ENCODE measurements at regions not wholly inside any gene's neighbourhood (a gene's known extent, or its start where the extent isn't known, plus 50 kb on each side); places are given as distances from the start of the nearest gene placed in this dataset.

DNA sequence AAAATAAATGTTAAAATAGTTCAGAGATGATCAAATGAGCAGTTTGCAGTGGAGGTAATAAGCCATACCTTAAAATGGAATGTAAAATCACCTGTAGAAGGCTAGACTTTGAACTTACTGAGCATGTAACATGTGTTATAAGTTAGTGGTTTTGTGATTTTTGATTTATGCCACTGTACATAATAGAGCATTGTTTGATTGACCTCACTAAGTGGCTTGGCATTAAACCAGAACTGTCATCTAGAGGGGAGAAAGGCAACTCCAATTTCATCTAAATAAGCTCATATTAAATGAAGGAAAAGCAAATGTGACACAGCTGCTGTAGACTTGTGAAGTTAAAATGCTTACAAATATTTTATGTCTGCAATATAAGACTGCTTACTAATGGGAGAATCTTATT lies 387.9 kb downstream of the ZIC1 start:
- TF ChIP-seq, protein P1, sequence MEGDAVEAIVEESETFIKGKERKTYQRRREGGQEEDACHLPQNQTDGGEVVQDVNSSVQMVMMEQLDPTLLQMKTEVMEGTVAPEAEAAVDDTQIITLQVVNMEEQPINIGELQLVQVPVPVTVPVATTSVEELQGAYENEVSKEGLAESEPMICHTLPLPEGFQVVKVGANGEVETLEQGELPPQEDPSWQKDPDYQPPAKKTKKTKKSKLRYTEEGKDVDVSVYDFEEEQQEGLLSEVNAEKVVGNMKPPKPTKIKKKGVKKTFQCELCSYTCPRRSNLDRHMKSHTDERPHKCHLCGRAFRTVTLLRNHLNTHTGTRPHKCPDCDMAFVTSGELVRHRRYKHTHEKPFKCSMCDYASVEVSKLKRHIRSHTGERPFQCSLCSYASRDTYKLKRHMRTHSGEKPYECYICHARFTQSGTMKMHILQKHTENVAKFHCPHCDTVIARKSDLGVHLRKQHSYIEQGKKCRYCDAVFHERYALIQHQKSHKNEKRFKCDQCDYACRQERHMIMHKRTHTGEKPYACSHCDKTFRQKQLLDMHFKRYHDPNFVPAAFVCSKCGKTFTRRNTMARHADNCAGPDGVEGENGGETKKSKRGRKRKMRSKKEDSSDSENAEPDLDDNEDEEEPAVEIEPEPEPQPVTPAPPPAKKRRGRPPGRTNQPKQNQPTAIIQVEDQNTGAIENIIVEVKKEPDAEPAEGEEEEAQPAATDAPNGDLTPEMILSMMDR (IDR thresholded peaks at IDR 0.05; ENCODE audit: low read depth, low read length, poor library complexity, severe bottlenecking): no peak
- TF ChIP-seq EZH2phosphoT487 (IDR thresholded peaks at IDR 0.05; ENCODE audit: borderline replicate concordance, low read length): no peak
- Histone ChIP-seq H3K27me3 (ENCODE audit: control insufficient read depth, low read length) (no peaks in the 10 kb centered on the region), H4K20me1 (ENCODE audit: control insufficient read depth, insufficient read depth, low read depth, low read length) (no peaks in the 10 kb centered on the region), H3K27ac (ENCODE audit: low read depth, low read length) (no peak overlapping the region), H3K4me3 (ENCODE audit: low read length) (no peak overlapping the region), H3K9me3 (ENCODE audit: control insufficient read depth, insufficient read depth, low read length) (no peaks in the 10 kb centered on the region), H3K79me2 (ENCODE audit: control insufficient read depth, low read length) (no peaks in the 10 kb centered on the region), H3K4me1 (ENCODE audit: control insufficient read depth, low read length) (no peaks in the 10 kb centered on the region), H3K4me2 (ENCODE audit: low read length) (no peak overlapping the region), H3K36me3 (ENCODE audit: control insufficient read depth, low read length) (no peaks in the 10 kb centered on the region), H3F3A (ENCODE audit: control insufficient read depth, insufficient read depth) (no peaks in the 10 kb centered on the region), H3K9me2 (replicated peaks; ENCODE audit: control insufficient read depth, low read length) (no peaks in the 10 kb centered on the region)

DNA sequence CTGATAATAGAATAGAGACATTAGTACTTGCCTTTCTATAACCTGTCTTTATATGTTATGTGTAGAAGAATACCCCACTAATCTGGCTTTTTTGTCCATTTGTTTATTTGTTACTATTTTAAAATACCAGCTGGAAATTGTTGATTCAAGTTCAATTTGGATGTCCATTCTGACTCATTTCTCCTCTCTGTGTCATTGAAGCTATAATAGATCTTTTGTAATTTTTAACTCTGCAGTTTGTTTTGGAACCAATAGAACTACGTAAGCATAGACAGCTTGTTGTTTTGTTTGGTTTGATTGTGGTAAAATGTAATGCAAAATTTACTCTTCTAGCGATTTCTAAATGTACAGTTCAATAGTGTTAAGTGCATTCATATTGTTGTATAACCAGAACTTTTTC lies 390.4 kb downstream of the ZIC1 start:
- no peaks in the 10 kb centered on the region for H3K36me3 ChIP-seq (ENCODE audit: control insufficient read depth, low read length)
- no peak overlapping the region for H3K4me3 ChIP-seq (ENCODE audit: low read length)
- no peaks in the 10 kb centered on the region for H3F3A ChIP-seq (ENCODE audit: control insufficient read depth, insufficient read depth)
- H4K20me1 ChIP-seq (ENCODE audit: control insufficient read depth, insufficient read depth, low read depth, low read length): no peaks in the 10 kb centered on the region
- H3K9me3 ChIP-seq (ENCODE audit: control insufficient read depth, insufficient read depth, low read length): no peaks in the 10 kb centered on the region; the same call in 1 of the 2 replicates
- no peaks in the 10 kb centered on the region for H3K9me2 ChIP-seq (replicated peaks; ENCODE audit: control insufficient read depth, low read length)
- H3K4me1 ChIP-seq (ENCODE audit: control insufficient read depth, low read length): no peaks in the 10 kb centered on the region
- H3K27me3 ChIP-seq (ENCODE audit: control insufficient read depth, low read length): no peaks in the 10 kb centered on the region
- no peaks in the 10 kb centered on the region for H3K79me2 ChIP-seq (ENCODE audit: control insufficient read depth, low read length)
- H3K4me2 ChIP-seq (ENCODE audit: low read length): no peak overlapping the region
- TF ChIP-seq, protein P1 (IDR thresholded peaks at IDR 0.05; ENCODE audit: low read depth, low read length, poor library complexity, severe bottlenecking): no peak
- H3K27ac ChIP-seq (ENCODE audit: low read depth, low read length): no peak overlapping the region

DNA sequence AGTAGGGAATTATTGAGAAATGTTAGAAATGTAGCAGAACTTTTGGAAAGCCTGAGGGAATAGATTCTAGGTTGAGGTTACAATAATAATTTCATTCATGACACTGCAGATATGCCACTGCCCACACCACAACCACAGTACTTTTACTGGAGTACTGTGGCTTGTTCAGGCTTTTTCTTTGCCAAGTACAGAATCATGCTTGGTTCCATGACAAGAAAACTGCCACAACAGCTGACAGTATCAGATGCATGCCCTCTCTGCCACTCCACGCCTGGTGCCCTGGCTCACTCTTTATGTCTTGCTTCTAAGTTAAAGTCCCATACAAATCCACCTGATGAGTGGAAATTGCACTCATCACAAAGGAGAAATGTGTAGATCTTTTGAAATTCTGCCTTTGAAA lies 398.6 kb downstream of the ZIC1 start:
- Histone ChIP-seq H3F3A (ENCODE audit: control insufficient read depth, insufficient read depth) (no peaks in the 10 kb centered on the region), H3K27me3 (ENCODE audit: control insufficient read depth, low read length) (no peaks in the 10 kb centered on the region), H3K27ac (ENCODE audit: low read depth, low read length) (no peak overlapping the region), H3K79me2 (ENCODE audit: control insufficient read depth, low read length) (no peaks in the 10 kb centered on the region), H4K20me1 (ENCODE audit: control insufficient read depth, insufficient read depth, low read depth, low read length) (no peaks in the 10 kb centered on the region), H3K4me1 (ENCODE audit: control insufficient read depth, low read length) (no peaks in the 10 kb centered on the region), H3K9me3 (ENCODE audit: control insufficient read depth, insufficient read depth, low read length) (no peaks in the 10 kb centered on the region; the same call in 1 of the 2 replicates), H3K4me2 (ENCODE audit: low read length) (no peak overlapping the region), H3K4me3 (ENCODE audit: low read length) (no peak overlapping the region), H3K36me3 (ENCODE audit: control insufficient read depth, low read length) (no peaks in the 10 kb centered on the region), H3K9me2 (replicated peaks; ENCODE audit: control insufficient read depth, low read length) (no peaks in the 10 kb centered on the region)
- TF ChIP-seq EZH2phosphoT487 (IDR thresholded peaks at IDR 0.05; ENCODE audit: borderline replicate concordance, low read length): no peak
- TF ChIP-seq, protein P1 (IDR thresholded peaks at IDR 0.05; ENCODE audit: low read depth, low read length, poor library complexity, severe bottlenecking): no peak

DNA sequence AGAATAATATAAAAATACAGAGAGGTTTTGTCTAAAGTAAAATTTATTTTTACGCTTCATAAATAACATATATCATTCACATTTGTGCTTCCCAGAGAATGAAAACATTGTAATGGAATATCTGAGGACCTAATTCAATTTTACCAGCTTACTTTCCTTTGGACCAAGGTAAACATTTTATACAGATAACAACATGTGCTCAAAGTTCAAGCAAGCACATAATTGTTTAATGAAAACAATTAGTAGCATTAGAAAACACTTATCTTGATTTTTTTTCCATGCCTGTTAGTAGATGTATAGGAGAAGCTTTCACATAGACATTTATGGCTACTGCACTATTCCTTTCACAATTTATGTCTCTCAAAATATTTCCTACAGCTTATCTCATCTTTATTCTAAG lies 400.0 kb downstream of the ZIC1 start:
- H3F3A ChIP-seq (ENCODE audit: control insufficient read depth, insufficient read depth): no peaks in the 10 kb centered on the region
- TF ChIP-seq EZH2phosphoT487 (IDR thresholded peaks at IDR 0.05; ENCODE audit: borderline replicate concordance, low read length): no peak
- TF ChIP-seq, protein P1 (IDR thresholded peaks at IDR 0.05; ENCODE audit: low read depth, low read length, poor library complexity, severe bottlenecking): no peak

More for the DNA sequence above, 400.0 kb downstream of the ZIC1 start:
- no peaks in the 10 kb centered on the region for H3K9me3 ChIP-seq (ENCODE audit: control insufficient read depth, insufficient read depth, low read length)
- no peak overlapping the region for H3K4me3 ChIP-seq (ENCODE audit: low read length)
- H4K20me1 ChIP-seq (ENCODE audit: control insufficient read depth, insufficient read depth, low read depth, low read length): no peaks in the 10 kb centered on the region
- no peaks in the 10 kb centered on the region for H3K27me3 ChIP-seq (ENCODE audit: control insufficient read depth, low read length)
- no peaks in the 10 kb centered on the region for H3K36me3 ChIP-seq (ENCODE audit: control insufficient read depth, low read length)
- H3K79me2 ChIP-seq (ENCODE audit: control insufficient read depth, low read length): no peaks in the 10 kb centered on the region
- no peaks in the 10 kb centered on the region for H3K9me2 ChIP-seq (replicated peaks; ENCODE audit: control insufficient read depth, low read length)
- no peaks in the 10 kb centered on the region for H3K4me1 ChIP-seq (ENCODE audit: control insufficient read depth, low read length)
- H3K27ac ChIP-seq (ENCODE audit: low read depth, low read length): no peak overlapping the region
- no peak overlapping the region for H3K4me2 ChIP-seq (ENCODE audit: low read length)
